HG02884 (cell line): ENCODE measurements at regions not wholly inside any gene's neighbourhood (a gene's known extent, or its start where the extent isn't known, plus 50 kb on each side); places are given as distances from the start of the nearest gene placed in this dataset.

Experiments
- ATAC-seq: cut with Tn5 transposase; IDR thresholded peaks from one replicate; pipeline ENCODE4 v1.9.1; 2021; ENCODE audit warnings: mild to moderate bottlenecking, moderate library complexity; ENCODE audit not compliant: unreplicated experiment

- no peak for ATAC-seq
Measured at GRCh38 chr20:48287021-48287494, 501.8 kb upstream of the SULF2 start.

- no peak for ATAC-seq
Measured at GRCh38 chr20:48286601-48287000, 501.3 kb upstream of the SULF2 start.

- no peak for ATAC-seq
Measured at GRCh38 chr20:48285656-48286055, 500.4 kb upstream of the SULF2 start.

- no peak for ATAC-seq
Measured at GRCh38 chr20:48284837-48285236, 499.6 kb upstream of the SULF2 start.

GRCh38 chr20:48284315-48284714, 499.0 kb upstream of the SULF2 start:
- no peak for ATAC-seq

GRCh38 chr20:48283470-48284110, 498.3 kb upstream of the SULF2 start:
- no peak for ATAC-seq

GRCh38 chr20:48282591-48283228, 497.4 kb upstream of the SULF2 start:
- no peak for ATAC-seq

- ATAC-seq = no peak
Measured at GRCh38 chr20:48281501-48281900, 496.2 kb upstream of the SULF2 start.

- ATAC-seq = no peak
Measured at GRCh38 chr20:48278961-48279481, 493.7 kb upstream of the SULF2 start.

GRCh38 chr20:48277266-48277665, 492.0 kb upstream of the SULF2 start:
- ATAC-seq = no peak

- no peak for ATAC-seq
Measured at GRCh38 chr20:48276021-48276342, 490.7 kb upstream of the SULF2 start.

- no peak for ATAC-seq
Measured at GRCh38 chr20:48275286-48276020, 490.2 kb upstream of the SULF2 start.

- ATAC-seq = no peak
Measured at GRCh38 chr20:48273843-48274242, 488.6 kb upstream of the SULF2 start.

- no peak for ATAC-seq
Measured at GRCh38 chr20:48270885-48271284, 485.6 kb upstream of the SULF2 start.

- ATAC-seq = no peak
Measured at GRCh38 chr20:48267860-48268633, 482.8 kb upstream of the SULF2 start.

- ATAC-seq = no peak
Measured at GRCh38 chr20:48266571-48266970, 481.3 kb upstream of the SULF2 start.

- no peak for ATAC-seq
Measured at GRCh38 chr20:48265791-48266190, 480.5 kb upstream of the SULF2 start.

- ATAC-seq = no peak
Measured at GRCh38 chr20:48262955-48263354, 477.7 kb upstream of the SULF2 start.

GRCh38 chr20:48262466-48262865, 477.2 kb upstream of the SULF2 start:
- no peak for ATAC-seq

- no peak for ATAC-seq
Measured at GRCh38 chr20:48261398-48261910, 476.2 kb upstream of the SULF2 start.
